Neuronal stem cell (in vitro differentiated cells): ENCODE measurements at regions not wholly inside any gene's neighbourhood (a gene's known extent, or its start where the extent isn't known, plus 50 kb on each side); places are given as distances from the start of the nearest gene placed in this dataset.
A peak's percentile ranks its signal among the peaks of the same experiment; 100 is the strongest.

Source experiments
- DNase-seq: peaks from one replicate; pipeline ENCODE4 v3.0.0-alpha.2; 2013; ENCODE audit warnings: low spot score
- H2AFZ ChIP-seq: one replicate; pipeline ENCODE4 v1.6.1; 2013; ENCODE audit warnings: mild to moderate bottlenecking, low read length, inconsistent platforms
- H2AK5ac ChIP-seq: 2 replicates; pipeline ENCODE4 v1.6.1; 2013; ENCODE audit warnings: low read depth, mild to moderate bottlenecking, inconsistent platforms, low read length, moderate library complexity, mixed read lengths
- H2BK120ac ChIP-seq: 2 replicates; pipeline ENCODE4 v1.6.1; 2013; ENCODE audit warnings: low read depth, mild to moderate bottlenecking, inconsistent platforms, low read length, moderate library complexity, mixed read lengths
- H2BK12ac ChIP-seq: one replicate; pipeline ENCODE4 v1.6.1; 2013; ENCODE audit warnings: low read length, inconsistent platforms
- H2BK15ac ChIP-seq: 2 replicates; pipeline ENCODE4 v1.6.1; 2013; ENCODE audit warnings: mild to moderate bottlenecking, low read length, inconsistent platforms, mixed read lengths
- H2BK5ac ChIP-seq: one replicate; pipeline ENCODE4 v1.6.1; 2013; ENCODE audit warnings: inconsistent platforms, mild to moderate bottlenecking, low read length, moderate library complexity
- H3K14ac ChIP-seq: one replicate; pipeline ENCODE4 v1.6.1; 2013; ENCODE audit warnings: low read length, inconsistent platforms
- H3K18ac ChIP-seq: 2 replicates; pipeline ENCODE4 v1.6.1; 2013; ENCODE audit warnings: low read length, inconsistent platforms
- H3K23ac ChIP-seq: 2 replicates; pipeline ENCODE4 v1.6.1; 2013; ENCODE audit warnings: low read depth, mild to moderate bottlenecking, mixed read lengths, low read length, inconsistent platforms; ENCODE audit not compliant: poor library complexity
- H3K27ac ChIP-seq: replicated peaks from 3 replicates; pipeline ENCODE4 v1.5.1; 2013; ENCODE audit warnings: low read length, inconsistent platforms
- H3K27me3 ChIP-seq, 3 experiments: 2 replicates each; pipeline ENCODE4 v1.6.1; 2013; ENCODE audit warnings: low read length in 3 of 3, mild to moderate bottlenecking in 2 of 3, inconsistent platforms in 1 of 3, low read depth in 1 of 3, mixed read lengths in 1 of 3, moderate library complexity in 1 of 3; ENCODE audit not compliant: control insufficient read depth in 3 of 3, insufficient read depth in 3 of 3
- H3K36me3 ChIP-seq, 2 donors: replicated peaks in 1 of 2; 2 replicates each; pipeline ENCODE4 v1.6.1; 2013; ENCODE audit warnings: low read length in 2 of 2; ENCODE audit not compliant: control insufficient read depth in 2 of 2, insufficient read depth in 2 of 2
- H3K4ac ChIP-seq: 2 replicates; pipeline ENCODE4 v1.6.1; 2013; ENCODE audit warnings: inconsistent platforms, mild to moderate bottlenecking, low read length, moderate library complexity
- H3K4me1 ChIP-seq, 2 donors: 1 replicate in 1 of 2; 2 replicates in 1 of 2; pipeline ENCODE4 v1.6.1; 2013; ENCODE audit warnings: low read length in 2 of 2, low read depth in 1 of 2; ENCODE audit not compliant: control insufficient read depth in 2 of 2, insufficient read depth in 1 of 2
- H3K4me2 ChIP-seq: one replicate; pipeline ENCODE4 v1.6.1; 2013; ENCODE audit warnings: mild to moderate bottlenecking, low read length, inconsistent platforms; ENCODE audit not compliant: insufficient read depth, poor library complexity, severe bottlenecking
- H3K4me3 ChIP-seq, 2 donors: 2 replicates each; pipeline ENCODE4 v1.5.1; 2013; ENCODE audit warnings: low read length in 2 of 2, mild to moderate bottlenecking in 2 of 2, inconsistent platforms in 1 of 2, moderate library complexity in 1 of 2
- H3K79me1 ChIP-seq: one replicate; pipeline ENCODE4 v1.6.1; 2013; ENCODE audit warnings: low read depth, mild to moderate bottlenecking, inconsistent platforms, low read length, moderate library complexity
- H3K9ac ChIP-seq: one replicate; pipeline ENCODE4 v1.6.1; 2013; ENCODE audit warnings: mild to moderate bottlenecking, low read depth, low read length, inconsistent platforms; ENCODE audit not compliant: poor library complexity
- H3K9me3 ChIP-seq, 2 donors: replicated peaks in 1 of 2; 2 replicates each; pipeline versions ENCODE3 to v1.6.1; 2013; ENCODE audit warnings: low read length in 2 of 2, mild to moderate bottlenecking in 2 of 2, inconsistent platforms in 1 of 2, low read depth in 1 of 2, mixed read lengths in 1 of 2, moderate library complexity in 1 of 2; ENCODE audit not compliant: control insufficient read depth in 2 of 2, insufficient read depth in 1 of 2
- H4K8ac ChIP-seq: one replicate; pipeline ENCODE4 v1.6.1; 2013; ENCODE audit warnings: low read depth, mild to moderate bottlenecking, inconsistent platforms, low read length, moderate library complexity
- H4K91ac ChIP-seq: one replicate; pipeline ENCODE4 v1.6.1; 2013; ENCODE audit warnings: low read length, low read depth, mild to moderate bottlenecking, inconsistent platforms; ENCODE audit not compliant: poor library complexity
- WGBS, 2 donors: extraction: QIAGEN DNeasy Blood & Tissue Kit; methylation state at CpG; one replicate each; pipeline ENCODE4 v1.1.7; 2013; ENCODE audit warnings: missing lambda C conversion rate in 2 of 2, mixed read lengths in 1 of 2; ENCODE audit not compliant: insufficient read length in 2 of 2, insufficient replicate concordance in 1 of 2; ENCODE audit errors: extremely low coverage in 2 of 2; 5-methylcytosine and 5-hydroxymethylcytosine counted together

- Histone ChIP-seq H3K23ac (no peak overlapping the region), H3K14ac (no peak overlapping the region), H2AFZ (no peak overlapping the region), H2BK120ac (no peak overlapping the region), H2AK5ac (no peak overlapping the region), H3K4ac (no peak overlapping the region), H3K79me1 (no peaks in the 10 kb centered on the region), H3K9ac (no peak overlapping the region), H2BK5ac (no peak overlapping the region), H3K4me2 (no peak overlapping the region), H3K27ac (no peak overlapping the region), H3K18ac (no peak overlapping the region), H3K4me3 (no peak overlapping the region), H4K91ac (no peak overlapping the region), H3K27me3 (no peaks in the 10 kb centered on the region), H3K9me3 (no peaks in the 10 kb centered on the region), H3K4me1 (no peaks in the 10 kb centered on the region), H2BK15ac (no peak overlapping the region), H3K36me3 (no peaks in the 10 kb centered on the region), H4K8ac (no peak overlapping the region), H2BK12ac (no peak overlapping the region)
- peak; percentile 41 for DNase-seq
- no CpG with 5 or more reads among the region's 4 CpGs for WGBS, 2 donors
These were observed 263.2 kb downstream of the DMAC1 start for GRCh38 chr9:7536310-7536939.

- Histone ChIP-seq H3K27ac (no peak overlapping the region), H4K8ac (no peak overlapping the region), H3K36me3 (no peaks in the 10 kb centered on the region), H3K27me3 (no peaks in the 10 kb centered on the region), H4K91ac (no peak overlapping the region), H3K79me1 (no peaks in the 10 kb centered on the region), H3K18ac (no peak overlapping the region), H3K9ac (no peak overlapping the region), H3K23ac (no peak overlapping the region), H3K4me1 (no peaks in the 10 kb centered on the region), H2BK15ac (no peak overlapping the region), H2BK120ac (no peak overlapping the region), H2BK5ac (no peak overlapping the region), H3K4ac (no peak overlapping the region), H2AK5ac (no peak overlapping the region), H3K4me2 (no peak overlapping the region), H2AFZ (peak overlapping the region; percentile 4), H3K4me3 (no peak overlapping the region), H3K14ac (no peak overlapping the region), H3K9me3 (no peaks in the 10 kb centered on the region), H2BK12ac (no peak overlapping the region)
- DNase-seq, result no peak
- WGBS, 2 donors, result no CpG with 5 or more reads among the region's 5 CpGs
These were observed 265.2 kb downstream of the DMAC1 start for GRCh38 chr9:7534211-7534935.

- Histone ChIP-seq H3K9me3 (no peaks in the 10 kb centered on the region), H3K27ac (no peak overlapping the region), H2BK15ac (no peak overlapping the region), H3K9ac (no peak overlapping the region), H3K14ac (no peak overlapping the region), H3K4me3 (no peak overlapping the region), H3K36me3 (no peaks in the 10 kb centered on the region), H2AFZ (no peak overlapping the region), H4K91ac (no peak overlapping the region), H3K4me2 (no peak overlapping the region), H2BK12ac (no peak overlapping the region), H3K4ac (no peak overlapping the region), H2BK120ac (no peak overlapping the region), H3K27me3 (no peaks in the 10 kb centered on the region), H2BK5ac (no peak overlapping the region), H3K79me1 (no peaks in the 10 kb centered on the region), H3K4me1 (no peaks in the 10 kb centered on the region), H4K8ac (no peak overlapping the region), H3K18ac (no peak overlapping the region), H3K23ac (no peak overlapping the region), H2AK5ac (no peak overlapping the region)
- WGBS, 2 donors, result no CpG with 5 or more reads among the region's 6 CpGs
- DNase-seq, result no peak
These were observed 266.0 kb downstream of the DMAC1 start for GRCh38 chr9:7533376-7534090.

GRCh38 chr9:7523426-7524043, 276.0 kb downstream of the DMAC1 start:
- Histone ChIP-seq H3K4me3 (no peak overlapping the region), H2AK5ac (no peak overlapping the region), H2BK120ac (no peak overlapping the region), H3K14ac (no peak overlapping the region), H3K4ac (no peak overlapping the region), H3K4me1 (peaks cover 0 to 5% of the 10 kb centered on the region in 2 donors), H4K91ac (no peak overlapping the region), H2BK15ac (no peak overlapping the region), H2BK5ac (no peak overlapping the region), H2AFZ (no peak overlapping the region), H4K8ac (no peak overlapping the region), H3K4me2 (no peak overlapping the region), H3K79me1 (no peaks in the 10 kb centered on the region), H2BK12ac (no peak overlapping the region), H3K18ac (no peak overlapping the region), H3K27me3 (peaks cover 0 to 3% (median 0%) of the 10 kb centered on the region in 3 experiments), H3K36me3 (no peaks in the 10 kb centered on the region), H3K27ac (no peak overlapping the region), H3K23ac (no peak overlapping the region), H3K9me3 (no peaks in the 10 kb centered on the region), H3K9ac (no peak overlapping the region)
- DNase-seq, result no peak
- WGBS, 2 donors, result no CpG with 5 or more reads among the region's 5 CpGs
